IMR-90 (cell line): ENCODE measurements at regions not wholly inside any gene's neighbourhood (a gene's known extent, or its start where the extent isn't known, plus 50 kb on each side); places are given as distances from the start of the nearest gene placed in this dataset.

Experiments used
- ATAC-seq: fragments of 200-7000 bp; cut with Tn5 transposase; 2 replicates; pipeline ENCODE4 v1.9.1; 2020; ENCODE audit warnings: low read depth, mild to moderate bottlenecking, moderate library complexity
- BruUV-seq: library from RNA; stranded (reverse); fragments of 400-500 nt; replicated peaks from 2 replicates; lab custom pipeline; 2021; lab: Mats Ljungman, UMichigan
- CTCF ChIA-PET: fragments of 300-600 bp; formaldehyde crosslinking; extraction: SDS; loops from one replicate; lab custom pipeline; 2021; ENCODE audit warnings: antibody characterized with exemption; lab: Yijun Ruan, JAX
- POLR2A ChIA-PET: fragments of 300-600 bp; sonication (Branson Sonifier 250); formaldehyde crosslinking; loops from one replicate; lab custom pipeline; 2022; ENCODE audit warnings: antibody characterized with exemption; ENCODE audit not compliant: unreplicated experiment; lab: Charles Lee
- DNase-seq: peaks from one replicate; pipeline ENCODE4 v3.0.0; 2013
- H2AFZ ChIP-seq: replicated peaks from 2 replicates; pipeline ENCODE3; 2013; ENCODE audit warnings: low read length, mild to moderate bottlenecking; ENCODE audit not compliant: poor library complexity
- H2AK5ac ChIP-seq: 2 replicates; pipeline ENCODE4 v1.6.1; 2013; ENCODE audit warnings: low read depth, low read length, inconsistent platforms
- H2AK9ac ChIP-seq: replicated peaks from 2 replicates; pipeline ENCODE3; 2013; ENCODE audit warnings: mild to moderate bottlenecking, low read depth, low read length, moderate library complexity; ENCODE audit not compliant: poor library complexity
- H2BK120ac ChIP-seq: 2 replicates; pipeline ENCODE4 v1.6.1; 2013; ENCODE audit warnings: low read depth, low read length, inconsistent platforms
- H2BK15ac ChIP-seq: 3 replicates; pipeline ENCODE4 v1.6.1; 2013; ENCODE audit warnings: low read depth, low read length, inconsistent platforms
- H2BK20ac ChIP-seq: 2 replicates; pipeline ENCODE4 v1.6.1; 2013; ENCODE audit warnings: low read depth, mild to moderate bottlenecking, inconsistent platforms, low read length, moderate library complexity
- H2BK5ac ChIP-seq: 2 replicates; pipeline ENCODE4 v1.6.1; 2013; ENCODE audit warnings: mild to moderate bottlenecking, low read depth, low read length, inconsistent platforms; ENCODE audit not compliant: poor library complexity, severe bottlenecking
- H3K14ac ChIP-seq: replicated peaks from 2 replicates; pipeline ENCODE4 v1.6.1; 2013; ENCODE audit warnings: low read depth, low read length, inconsistent platforms
- H3K18ac ChIP-seq: 2 replicates; pipeline ENCODE4 v1.6.1; 2013; ENCODE audit warnings: low read depth, low read length, control low read depth
- H3K23ac ChIP-seq: 2 replicates; pipeline ENCODE4 v1.6.1; 2013; ENCODE audit warnings: low read depth, low read length, inconsistent platforms
- H3K27ac ChIP-seq: 2 replicates; pipeline ENCODE4 v1.5.1; 2013; ENCODE audit warnings: mild to moderate bottlenecking, control low read depth, low read length; ENCODE audit not compliant: insufficient read depth
- H3K27me3 ChIP-seq: 2 replicates; pipeline ENCODE4 v1.6.1; 2013; ENCODE audit warnings: low read length; ENCODE audit not compliant: control insufficient read depth, insufficient read depth
- H3K36me3 ChIP-seq: 2 replicates; pipeline ENCODE4 v1.6.1; 2013; ENCODE audit warnings: low read length, mixed read lengths; ENCODE audit not compliant: control insufficient read depth, insufficient read depth
- H3K4ac ChIP-seq: 2 replicates; pipeline ENCODE4 v1.6.1; 2013; ENCODE audit warnings: low read depth, low read length, inconsistent platforms
- H3K4me1 ChIP-seq: 2 replicates; pipeline ENCODE4 v1.6.1; 2013; ENCODE audit warnings: low read length, mixed read lengths; ENCODE audit not compliant: control insufficient read depth, insufficient read depth
- H3K4me2 ChIP-seq: 2 replicates; pipeline ENCODE4 v1.6.1; 2013; ENCODE audit warnings: low read depth, mild to moderate bottlenecking, control low read depth, low read length, moderate library complexity
- H3K4me3 ChIP-seq: 2 replicates; pipeline ENCODE4 v1.5.1; 2013; ENCODE audit warnings: low read depth, mild to moderate bottlenecking, control low read depth, low read length, moderate library complexity; ENCODE audit not compliant: insufficient read depth
- H3K56ac ChIP-seq: 2 replicates; pipeline ENCODE4 v1.6.1; 2013; ENCODE audit warnings: low read length, inconsistent platforms; ENCODE audit not compliant: insufficient read depth; ENCODE audit errors: extremely low read depth
- H3K79me1 ChIP-seq, 2 experiments: 2 replicates each; pipeline ENCODE4 v1.6.1; 2013; ENCODE audit warnings: low read length in 2 of 2, inconsistent platforms in 1 of 2, low read depth in 1 of 2
- H3K9ac ChIP-seq: 2 replicates; pipeline ENCODE4 v1.6.1; 2013; ENCODE audit warnings: low read depth, low read length, control low read depth
- H3K9me1 ChIP-seq: 2 replicates; pipeline ENCODE4 v1.6.1; 2013; ENCODE audit warnings: low read length, inconsistent platforms; ENCODE audit not compliant: insufficient read depth
- H3K9me3 ChIP-seq: 2 replicates; pipeline ENCODE4 v1.6.1; 2013; ENCODE audit warnings: low read length; ENCODE audit not compliant: control insufficient read depth, insufficient read depth
- H4K20me1 ChIP-seq: 2 replicates; pipeline ENCODE4 v1.6.1; 2013; ENCODE audit warnings: low read length, inconsistent platforms; ENCODE audit not compliant: insufficient read depth
- H4K5ac ChIP-seq: 2 replicates; pipeline ENCODE4 v1.6.1; 2013; ENCODE audit warnings: mild to moderate bottlenecking, low read depth, low read length, control low read depth
- H4K8ac ChIP-seq, 2 experiments: 2 replicates each; pipeline ENCODE4 v1.6.1; 2013; ENCODE audit warnings: low read depth in 2 of 2, low read length in 2 of 2, control low read depth in 1 of 2, inconsistent platforms in 1 of 2
- H4K91ac ChIP-seq: 2 replicates; pipeline ENCODE4 v1.6.1; 2013; ENCODE audit warnings: low read depth, low read length, inconsistent platforms; ENCODE audit not compliant: insufficient read depth
- MAFK ChIP-seq: IDR thresholded peaks from 2 replicates; pipeline ENCODE4 v1.6.1; 2012; ENCODE audit warnings: low read depth, low read length, improper control_type of control experiment
- MAZ ChIP-seq: IDR thresholded peaks from 2 replicates; pipeline ENCODE4 v1.6.1; 2012; ENCODE audit warnings: low read depth, mild to moderate bottlenecking, low read length, improper control_type of control experiment, moderate library complexity, borderline replicate concordance
- NFE2L2 ChIP-seq: fragments of 150-350 bp; IDR thresholded peaks from 2 replicates; pipeline ENCODE4 v1.6.1; 2016; ENCODE audit warnings: low read depth, mild to moderate bottlenecking, low read length
- WGBS, 2 experiments: methylation state at CpG; one replicate each; pipeline versions ENCODE4 v1.1.5 to v1.1.7; 2013; ENCODE audit warnings: missing lambda C conversion rate in 2 of 2; ENCODE audit not compliant: insufficient read length in 1 of 2; ENCODE audit errors: extremely low coverage in 2 of 2; 5-methylcytosine and 5-hydroxymethylcytosine counted together
- dilution Hi-C: fragments of 300-500 bp; cut with HindIII; formaldehyde crosslinking; loops from one replicate; pipeline ENCODE4 v1.14.3; 2018; ENCODE audit warnings: low sequenced_read_pairs; ENCODE audit not compliant: unreplicated experiment
- in situ Hi-C: fragments of 300-500 bp; cut with MboI; formaldehyde crosslinking; loops from 3 replicates; pipeline ENCODE4 v1.14.3; 2019; ENCODE audit warnings: low sequenced_read_pairs, inconsistent platforms, mixed read lengths
- intact Hi-C: fragments of 100-400 bp; cut with micrococcal nuclease; formaldehyde crosslinking; loops from 2 replicates; pipeline ENCODE4 v1.10.0; 2022

GRCh38 chr10:29760138-29760900 lies 125.5 kb upstream of the SVIL start:
- Histone ChIP-seq H3K56ac (no peak overlapping the region), H3K79me1 (no peaks in the 10 kb centered on the region), H3K27me3 (no peaks in the 10 kb centered on the region), H2BK5ac (no peak overlapping the region), H4K91ac (no peak overlapping the region), H3K4me3 (no peak overlapping the region), H3K4me2 (no peak overlapping the region), H2AK5ac (no peak overlapping the region), H2BK15ac (no peak overlapping the region), H3K9ac (no peak overlapping the region), H3K23ac (no peak overlapping the region), H4K5ac (no peak overlapping the region), H4K20me1 (no peaks in the 10 kb centered on the region), H3K9me3 (no peaks in the 10 kb centered on the region), H3K36me3 (no peaks in the 10 kb centered on the region), H3K18ac (no peak overlapping the region), H2AFZ (no peak overlapping the region), H2BK120ac (no peak overlapping the region), H3K4me1 (peaks cover 8% of the 10 kb centered on the region), H3K9me1 (peaks cover 4% of the 10 kb centered on the region; the same call in 1 of the 2 replicates), H2AK9ac (no peak overlapping the region), H3K14ac (no peak overlapping the region), H3K27ac (no peak overlapping the region), H4K8ac (no peak overlapping the region), H3K4ac (no peak overlapping the region), H2BK20ac (no peak overlapping the region)
- dilution Hi-C loops, result no loop called here
- POLR2A ChIA-PET, result no interaction called here
- TF ChIP-seq MAZ, result no peak
- TF ChIP-seq NFE2L2, result no peak
- TF ChIP-seq MAFK, result peak; percentile 100
- DNase-seq (no peak), ATAC-seq (no peak)
- BruUV-seq, result no TSS peak
- intact Hi-C loops, result no loop called here
- CTCF ChIA-PET, result no interaction called here
- in situ Hi-C loops, result no loop called here
- WGBS, 2 experiments, result 40% methylated on average over 1 of the region's 4 CpGs; no CpG with 5 or more reads in 1 of the 2 experiments
